ENCODE measurements at regions not wholly inside any gene's neighbourhood (a gene's known extent, or its start where the extent isn't known, plus 50 kb on each side); places are given as distances from the start of the nearest gene placed in this dataset.

GRCh38 chr6:156026486-156027247, 571.0 kb upstream of the NOX3 start:
- intact Hi-C loops (cut with micrococcal nuclease; ENCODE audit: unreplicated experiment) = no loop called here
- TF ChIP-seq CTCF (IDR thresholded peaks at IDR 0.05; ENCODE audit: unreplicated experiment) = no peak
- H3K4me1 Mint-ChIP-seq (ENCODE audit: low read depth, unreplicated experiment) = peaks cover 9% of the 10 kb centered on the region
- H3K4me3 Mint-ChIP-seq (ENCODE audit: low read depth, unreplicated experiment) = no peak overlapping the region
- no TSS peak for BruUV-seq (replicated peaks)
- no peak for DNase-seq
- no peaks in the 10 kb centered on the region for H3K36me3 Mint-ChIP-seq (ENCODE audit: insufficient read depth, unreplicated experiment)
- no peak overlapping the region for H3K27ac Mint-ChIP-seq (ENCODE audit: unreplicated experiment)
- no peaks in the 10 kb centered on the region for H3K27me3 Mint-ChIP-seq (ENCODE audit: unreplicated experiment)
- H3K9me3 Mint-ChIP-seq (ENCODE audit: low read depth, unreplicated experiment) = peaks cover 10% of the 10 kb centered on the region
- CTCF ChIA-PET = no interaction called here

GRCh38 chr6:156024339-156024738, 568.7 kb upstream of the NOX3 start:
- Mint-ChIP-seq H3K9me3 (ENCODE audit: low read depth, unreplicated experiment) (peaks cover 10% of the 10 kb centered on the region), H3K27me3 (ENCODE audit: unreplicated experiment) (no peaks in the 10 kb centered on the region), H3K27ac (ENCODE audit: unreplicated experiment) (no peak overlapping the region), H3K4me1 (ENCODE audit: low read depth, unreplicated experiment) (peaks cover 9% of the 10 kb centered on the region), H3K4me3 (ENCODE audit: low read depth, unreplicated experiment) (no peak overlapping the region), H3K36me3 (ENCODE audit: insufficient read depth, unreplicated experiment) (no peaks in the 10 kb centered on the region)
- TF ChIP-seq CTCF (IDR thresholded peaks at IDR 0.05; ENCODE audit: unreplicated experiment) = no peak
- CTCF ChIA-PET = no interaction called here
- no peak for DNase-seq
- no TSS peak for BruUV-seq (replicated peaks)
- intact Hi-C loops (cut with micrococcal nuclease; ENCODE audit: unreplicated experiment) = no loop called here

- intact Hi-C loops (cut with micrococcal nuclease; ENCODE audit: unreplicated experiment) = no loop called here
- TF ChIP-seq CTCF (IDR thresholded peaks at IDR 0.05; ENCODE audit: unreplicated experiment) = no peak
- H3K27ac Mint-ChIP-seq (ENCODE audit: unreplicated experiment) = no peak overlapping the region
- no peaks in the 10 kb centered on the region for H3K4me1 Mint-ChIP-seq (ENCODE audit: low read depth, unreplicated experiment)
- no peaks in the 10 kb centered on the region for H3K27me3 Mint-ChIP-seq (ENCODE audit: unreplicated experiment)
- no peak overlapping the region for H3K4me3 Mint-ChIP-seq (ENCODE audit: low read depth, unreplicated experiment)
- no TSS peak for BruUV-seq (replicated peaks)
- H3K9me3 Mint-ChIP-seq (ENCODE audit: low read depth, unreplicated experiment) = peaks cover 10% of the 10 kb centered on the region
- CTCF ChIA-PET = no interaction called here
- H3K36me3 Mint-ChIP-seq (ENCODE audit: insufficient read depth, unreplicated experiment) = no peaks in the 10 kb centered on the region
- no peak for DNase-seq
These were observed 566.2 kb upstream of the NOX3 start for GRCh38 chr6:156021746-156022396.

- Mint-ChIP-seq H3K4me3 (ENCODE audit: low read depth, unreplicated experiment) (no peak overlapping the region), H3K27ac (ENCODE audit: unreplicated experiment) (no peak overlapping the region), H3K4me1 (ENCODE audit: low read depth, unreplicated experiment) (no peaks in the 10 kb centered on the region), H3K36me3 (ENCODE audit: insufficient read depth, unreplicated experiment) (no peaks in the 10 kb centered on the region), H3K27me3 (ENCODE audit: unreplicated experiment) (no peaks in the 10 kb centered on the region), H3K9me3 (ENCODE audit: low read depth, unreplicated experiment) (peaks cover 7% of the 10 kb centered on the region)
- intact Hi-C loops (cut with micrococcal nuclease; ENCODE audit: unreplicated experiment) = no loop called here
- TF ChIP-seq CTCF (IDR thresholded peaks at IDR 0.05; ENCODE audit: unreplicated experiment) = no peak
- BruUV-seq (replicated peaks) = no TSS peak
- DNase-seq = no peak
- CTCF ChIA-PET = no interaction called here
These were observed 562.2 kb upstream of the NOX3 start for GRCh38 chr6:156017838-156018237.
